PC-9 (cell line): ENCODE measurements at regions not wholly inside any gene's neighbourhood (a gene's known extent, or its start where the extent isn't known, plus 50 kb on each side); places are given as distances from the start of the nearest gene placed in this dataset.

Experiments used
- BruUV-seq: library from RNA; stranded (reverse); fragments of 400-500 nt; replicated peaks from 2 replicates; lab custom pipeline; 2021; lab: Mats Ljungman, UMichigan
- CTCF ChIA-PET: fragments of 300-600 bp; sonication (Branson Sonifier 250); formaldehyde crosslinking; loops from one replicate; lab custom pipeline; 2022; ENCODE audit warnings: antibody characterized with exemption; lab: Charles Lee
- POLR2A ChIA-PET: fragments of 300-600 bp; sonication (Branson Sonifier 250); formaldehyde crosslinking; loops from one replicate; lab custom pipeline; 2022; ENCODE audit warnings: antibody characterized with exemption; ENCODE audit not compliant: unreplicated experiment; lab: Charles Lee
- DNase-seq, 2 experiments: peaks; one replicate each; pipeline versions ENCODE4 v3.0.0 to v3.0.0-alpha.2; 2015 to 2022; ENCODE audit warnings: mixed read lengths in 1 of 2
- H2AFZ ChIP-seq: fragments of 200-600 bp; sonication (generic); 2 replicates; pipeline ENCODE4 v1.8.1; 2017; ENCODE audit warnings: antibody characterized with exemption
- H3F3A ChIP-seq: fragments of 200-600 bp; sonication (generic); 2 replicates; pipeline ENCODE4 v1.8.1; 2017; ENCODE audit warnings: antibody characterized with exemption, mild to moderate bottlenecking, low read depth; ENCODE audit not compliant: insufficient read depth
- H3K27ac ChIP-seq: fragments of 200-600 bp; sonication (generic); 2 replicates; pipeline ENCODE4 v1.6.1; 2016; ENCODE audit warnings: mixed run types
- H3K27me3 ChIP-seq: fragments of 200-600 bp; sonication (generic); 2 replicates; pipeline ENCODE4 v1.6.1; 2016; ENCODE audit warnings: low read depth, mixed run types; ENCODE audit not compliant: insufficient read depth
- H3K36me3 ChIP-seq: fragments of 200-600 bp; sonication (generic); 2 replicates; pipeline ENCODE4 v1.6.1; 2016; ENCODE audit warnings: low read depth, mixed run types
- H3K4me1 ChIP-seq: fragments of 200-600 bp; sonication (generic); replicated peaks from 2 replicates; pipeline ENCODE4 v1.6.1; 2016; ENCODE audit warnings: mixed run types; ENCODE audit not compliant: insufficient read depth
- H3K4me2 ChIP-seq: fragments of 200-600 bp; sonication (generic); 2 replicates; pipeline ENCODE4 v1.6.1; 2017; ENCODE audit warnings: mixed run types
- H3K4me3 ChIP-seq: fragments of 200-600 bp; sonication (generic); 2 replicates; pipeline ENCODE4 v1.6.1; 2016; ENCODE audit warnings: mixed run types
- H3K79me2 ChIP-seq: fragments of 200-600 bp; sonication (generic); 2 replicates; pipeline ENCODE4 v1.6.1; 2017; ENCODE audit warnings: low read depth, mixed run types
- H3K9me2 ChIP-seq: fragments of 200-600 bp; sonication (generic); 2 replicates; pipeline ENCODE4 v1.8.1; 2017; ENCODE audit warnings: mild to moderate bottlenecking; ENCODE audit not compliant: insufficient read depth
- H3K9me3 ChIP-seq: fragments of 200-600 bp; sonication (generic); 2 replicates; pipeline ENCODE4 v1.8.1; 2016; ENCODE audit warnings: low read depth; ENCODE audit not compliant: insufficient read depth
- H4K20me1 ChIP-seq: fragments of 200-600 bp; sonication (generic); 2 replicates; pipeline ENCODE4 v1.8.1; 2017; ENCODE audit not compliant: insufficient read depth
- EZH2 ChIP-seq: fragments of 200-600 bp; sonication (generic); IDR thresholded peaks from 2 replicates; pipeline ENCODE4 v1.8.0; 2017; ENCODE audit warnings: antibody characterized with exemption, low read depth
- intact Hi-C: fragments of 100-400 bp; cut with micrococcal nuclease; formaldehyde crosslinking; loops from one replicate; pipeline ENCODE4 v1.10.0; 2022; ENCODE audit not compliant: unreplicated experiment
- TF ChIP-seq, protein P1 (sequence below): fragments of 200-600 bp; sonication (generic); conservative IDR thresholded peaks from 2 replicates; pipeline ENCODE4 v1.6.1; 2017; ENCODE audit warnings: mixed run types, antibody characterized with exemption, mild to moderate bottlenecking, moderate library complexity

DNA sequence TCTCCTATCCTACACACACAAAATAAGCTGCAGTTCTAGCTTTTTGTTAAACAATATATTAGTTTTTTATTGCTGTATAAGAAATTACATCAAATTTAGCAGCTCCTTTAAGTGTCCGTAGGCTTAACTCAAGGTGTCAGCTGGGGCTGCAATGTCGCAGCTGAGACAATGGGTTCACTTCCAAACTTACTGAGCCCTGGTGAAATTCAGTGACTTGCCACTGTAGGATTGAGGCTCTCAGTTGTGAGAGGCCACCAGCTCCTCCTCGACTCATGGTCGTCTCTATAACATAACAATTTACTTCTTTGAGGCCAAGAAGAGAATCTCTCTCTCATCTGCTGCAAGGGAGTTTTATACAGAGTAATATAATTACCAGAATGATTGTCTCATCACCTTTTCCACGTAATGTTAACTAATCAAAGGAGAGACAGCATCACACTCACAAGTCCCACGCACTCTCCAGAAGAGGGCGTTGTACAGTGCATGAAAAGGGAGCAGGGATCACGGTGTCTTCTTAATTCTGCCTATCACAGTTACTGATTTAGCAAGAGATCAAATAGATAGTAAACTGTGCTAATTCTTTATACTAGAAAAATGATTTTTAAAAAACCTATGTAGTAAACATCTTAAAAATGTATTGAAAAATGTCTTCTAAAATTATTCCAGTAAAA lies 735.6 kb upstream of the GBE1 start:
- CTCF ChIA-PET, result no interaction called here
- Histone ChIP-seq H3K4me2 (no peak overlapping the region), H3K4me1 (no peaks in the 10 kb centered on the region), H3K27me3 (no peaks in the 10 kb centered on the region), H4K20me1 (no peaks in the 10 kb centered on the region), H3K36me3 (no peaks in the 10 kb centered on the region), H3K9me2 (no peaks in the 10 kb centered on the region), H3K9me3 (no peaks in the 10 kb centered on the region), H3K27ac (no peak overlapping the region), H2AFZ (no peak overlapping the region), H3K4me3 (no peak overlapping the region), H3F3A (no peaks in the 10 kb centered on the region), H3K79me2 (no peaks in the 10 kb centered on the region)
- BruUV-seq, result no TSS peak
- DNase-seq, result no peak
- TF ChIP-seq, protein P1, sequence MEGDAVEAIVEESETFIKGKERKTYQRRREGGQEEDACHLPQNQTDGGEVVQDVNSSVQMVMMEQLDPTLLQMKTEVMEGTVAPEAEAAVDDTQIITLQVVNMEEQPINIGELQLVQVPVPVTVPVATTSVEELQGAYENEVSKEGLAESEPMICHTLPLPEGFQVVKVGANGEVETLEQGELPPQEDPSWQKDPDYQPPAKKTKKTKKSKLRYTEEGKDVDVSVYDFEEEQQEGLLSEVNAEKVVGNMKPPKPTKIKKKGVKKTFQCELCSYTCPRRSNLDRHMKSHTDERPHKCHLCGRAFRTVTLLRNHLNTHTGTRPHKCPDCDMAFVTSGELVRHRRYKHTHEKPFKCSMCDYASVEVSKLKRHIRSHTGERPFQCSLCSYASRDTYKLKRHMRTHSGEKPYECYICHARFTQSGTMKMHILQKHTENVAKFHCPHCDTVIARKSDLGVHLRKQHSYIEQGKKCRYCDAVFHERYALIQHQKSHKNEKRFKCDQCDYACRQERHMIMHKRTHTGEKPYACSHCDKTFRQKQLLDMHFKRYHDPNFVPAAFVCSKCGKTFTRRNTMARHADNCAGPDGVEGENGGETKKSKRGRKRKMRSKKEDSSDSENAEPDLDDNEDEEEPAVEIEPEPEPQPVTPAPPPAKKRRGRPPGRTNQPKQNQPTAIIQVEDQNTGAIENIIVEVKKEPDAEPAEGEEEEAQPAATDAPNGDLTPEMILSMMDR, result peak; percentile 35; the same call in 1 of the 2 replicates
- no peak for TF ChIP-seq EZH2
- POLR2A ChIA-PET, result no interaction called here
- intact Hi-C loops, result no loop called here

DNA sequence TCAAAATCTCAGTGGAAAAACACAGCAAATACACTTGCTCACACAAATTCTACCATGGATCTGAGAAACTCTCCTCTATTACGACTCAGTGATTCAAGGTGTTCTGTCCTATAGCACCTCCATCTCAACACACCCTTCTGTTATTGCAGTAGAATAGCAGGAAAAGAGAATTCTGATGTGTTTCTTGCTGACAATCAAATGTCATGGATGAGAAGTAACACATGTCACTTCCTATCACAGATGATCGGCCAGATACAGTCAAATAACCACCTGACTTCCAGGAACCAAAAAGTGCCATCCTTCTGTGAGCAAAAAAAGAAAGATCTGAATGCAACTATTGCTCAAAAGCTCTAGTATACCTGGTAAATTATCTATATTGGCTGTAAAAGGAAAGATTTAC lies 734.2 kb upstream of the GBE1 start:
- no TSS peak for BruUV-seq
- CTCF ChIA-PET, result no interaction called here
- H3K27ac ChIP-seq, result no peak overlapping the region
- no peaks in the 10 kb centered on the region for H3F3A ChIP-seq
- H3K4me3 ChIP-seq, result no peak overlapping the region
- POLR2A ChIA-PET, result no interaction called here
- no peak for DNase-seq
- no peaks in the 10 kb centered on the region for H3K79me2 ChIP-seq
- intact Hi-C loops, result no loop called here
- TF ChIP-seq, protein P1, result no peak
- no peak for TF ChIP-seq EZH2
- no peak overlapping the region for H2AFZ ChIP-seq
- no peaks in the 10 kb centered on the region for H3K9me3 ChIP-seq
- H3K4me2 ChIP-seq, result no peak overlapping the region
- H3K4me1 ChIP-seq, result no peaks in the 10 kb centered on the region
- H3K9me2 ChIP-seq, result no peaks in the 10 kb centered on the region
- H4K20me1 ChIP-seq, result no peaks in the 10 kb centered on the region
- H3K27me3 ChIP-seq, result no peaks in the 10 kb centered on the region
- H3K36me3 ChIP-seq, result no peaks in the 10 kb centered on the region

DNA sequence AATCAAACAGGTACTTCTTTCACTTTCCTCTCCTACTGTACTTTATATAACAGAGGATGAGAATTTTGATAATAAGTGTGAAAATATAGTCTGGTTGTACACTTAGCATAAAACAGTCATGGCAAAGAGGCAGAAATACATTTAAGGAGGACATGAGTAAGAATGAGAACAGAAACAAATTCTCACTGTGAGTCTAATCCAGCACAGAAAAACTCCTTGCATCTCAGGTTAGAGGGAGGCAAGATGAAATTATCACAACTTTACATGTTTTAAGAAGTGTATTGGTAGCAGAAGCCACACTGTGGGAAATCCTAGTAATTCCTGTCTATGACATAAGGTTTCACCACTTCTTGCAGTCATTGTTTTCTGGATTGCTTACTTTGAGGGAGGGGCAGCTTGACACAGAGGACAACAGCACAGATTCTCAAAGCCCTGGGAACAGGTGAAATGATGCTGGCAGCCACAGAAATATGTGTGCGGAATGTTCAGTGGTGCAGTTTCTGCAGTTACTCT lies 733.6 kb upstream of the GBE1 start:
- no peaks in the 10 kb centered on the region for H3K9me2 ChIP-seq
- no peaks in the 10 kb centered on the region for H3K79me2 ChIP-seq
- H3F3A ChIP-seq, result no peaks in the 10 kb centered on the region
- no peak for DNase-seq
- BruUV-seq, result no TSS peak
- H3K9me3 ChIP-seq, result no peaks in the 10 kb centered on the region
- CTCF ChIA-PET, result no interaction called here
- no peak overlapping the region for H3K4me3 ChIP-seq
- no peak overlapping the region for H2AFZ ChIP-seq
- no peak overlapping the region for H3K4me2 ChIP-seq
- no peaks in the 10 kb centered on the region for H3K4me1 ChIP-seq
- no peak overlapping the region for H3K27ac ChIP-seq
- no peaks in the 10 kb centered on the region for H3K27me3 ChIP-seq
- no peaks in the 10 kb centered on the region for H3K36me3 ChIP-seq
- intact Hi-C loops, result no loop called here
- no peaks in the 10 kb centered on the region for H4K20me1 ChIP-seq
- POLR2A ChIA-PET, result no interaction called here
- TF ChIP-seq EZH2, result no peak
- TF ChIP-seq, protein P1, result no peak
